Kidney (tissue), 13 donors: ENCODE measurements at regions not wholly inside any gene's neighbourhood (a gene's known extent, or its start where the extent isn't known, plus 50 kb on each side); places are given as distances from the start of the nearest gene placed in this dataset.

ENCODE experiments used
- DNase-seq, 5 donors: peaks; one replicate each; pipeline ENCODE4 v3.0.0-alpha.2; 2013 to 2020
- FAIRE-seq: peaks from 2 replicates; lab custom pipeline; 2012; peaks lifted over from hg19 to GRCh38; lab: Jason Lieb, UNC
- H3K27ac ChIP-seq, 2 donors: one replicate each; pipeline ENCODE4 v1.7.0; 2013; ENCODE audit warnings: low read depth in 2 of 2, low read length in 2 of 2, inconsistent platforms in 1 of 2
- H3K27me3 ChIP-seq: one replicate; pipeline ENCODE4 v1.7.1; 2013; ENCODE audit warnings: low read length, inconsistent platforms; ENCODE audit not compliant: control insufficient read depth, insufficient read depth
- H3K36me3 ChIP-seq, 3 donors: one replicate each; pipeline versions ENCODE4 v1.7.0 to v1.7.1; 2013; ENCODE audit warnings: low read length in 3 of 3, control low read depth in 1 of 3, inconsistent platforms in 1 of 3; ENCODE audit not compliant: insufficient read depth in 3 of 3, control insufficient read depth in 2 of 3
- H3K4me1 ChIP-seq, 3 donors: one replicate each; pipeline versions ENCODE4 v1.7.0 to v1.7.1; 2013; ENCODE audit warnings: low read length in 3 of 3, inconsistent platforms in 1 of 3, low read depth in 1 of 3; ENCODE audit not compliant: control insufficient read depth in 2 of 3, insufficient read depth in 2 of 3
- H3K4me3 ChIP-seq, 3 donors: one replicate each; pipeline versions ENCODE4 v1.7.0 to v1.8.1; 2013; ENCODE audit warnings: low read length in 3 of 3, control low read depth in 1 of 3, inconsistent platforms in 1 of 3
- H3K9ac ChIP-seq, 3 donors: one replicate each; pipeline versions ENCODE4 v1.7.0 to v1.7.1; 2013; ENCODE audit warnings: low read length in 3 of 3, control low read depth in 1 of 3, inconsistent platforms in 1 of 3
- H3K9me3 ChIP-seq, 3 donors: one replicate each; pipeline versions ENCODE4 v1.7.0 to v1.7.1; 2013; ENCODE audit warnings: low read length in 3 of 3, control low read depth in 1 of 3, inconsistent platforms in 1 of 3; ENCODE audit not compliant: control insufficient read depth in 2 of 3, insufficient read depth in 1 of 3
- intact Hi-C: fragments of 100-400 bp; cut with DNase I; formaldehyde crosslinking; loops from one replicate; pipeline ENCODE4 v1.11.1; 2022
- TF ChIP-seq, protein P1 (sequence below): IDR thresholded peaks from 3 replicates; pipeline ENCODE4 v1.5.1; 2012; ENCODE audit warnings: mild to moderate bottlenecking, moderate library complexity, borderline replicate concordance; ENCODE audit not compliant: insufficient read depth; ENCODE audit errors: extremely low read depth
- donor health status: control.
- donor health status: control.
- donor health status: control.
- donor health status: control.
- donor health status: control.
- donor health status: DM: yes; HTN: yes; CAD: no.
- donor health status: Normal renal cell carcinoma (clear cell type).

DNA sequence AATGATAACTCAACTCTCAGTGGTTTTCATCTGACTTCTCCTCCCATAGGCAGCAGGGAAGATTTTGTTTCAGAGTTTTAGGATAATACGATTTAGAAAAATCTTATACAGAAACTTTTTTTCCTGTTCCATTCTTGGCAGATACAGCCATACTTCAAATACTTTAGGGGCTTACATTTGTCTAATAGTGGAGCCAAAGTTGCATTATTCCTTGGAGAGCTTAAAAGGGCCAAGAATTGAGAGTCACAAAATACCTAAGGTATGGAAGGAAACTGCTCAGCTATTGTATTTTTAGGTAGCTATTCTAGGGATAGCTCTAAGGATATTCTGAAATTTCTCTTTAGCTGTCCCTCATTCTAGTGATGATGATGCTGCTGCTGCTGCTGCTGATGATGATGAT lies 132.9 kb upstream of the PTCHD1 start:
- intact Hi-C loops, result no loop called here
- TF ChIP-seq, protein P1, sequence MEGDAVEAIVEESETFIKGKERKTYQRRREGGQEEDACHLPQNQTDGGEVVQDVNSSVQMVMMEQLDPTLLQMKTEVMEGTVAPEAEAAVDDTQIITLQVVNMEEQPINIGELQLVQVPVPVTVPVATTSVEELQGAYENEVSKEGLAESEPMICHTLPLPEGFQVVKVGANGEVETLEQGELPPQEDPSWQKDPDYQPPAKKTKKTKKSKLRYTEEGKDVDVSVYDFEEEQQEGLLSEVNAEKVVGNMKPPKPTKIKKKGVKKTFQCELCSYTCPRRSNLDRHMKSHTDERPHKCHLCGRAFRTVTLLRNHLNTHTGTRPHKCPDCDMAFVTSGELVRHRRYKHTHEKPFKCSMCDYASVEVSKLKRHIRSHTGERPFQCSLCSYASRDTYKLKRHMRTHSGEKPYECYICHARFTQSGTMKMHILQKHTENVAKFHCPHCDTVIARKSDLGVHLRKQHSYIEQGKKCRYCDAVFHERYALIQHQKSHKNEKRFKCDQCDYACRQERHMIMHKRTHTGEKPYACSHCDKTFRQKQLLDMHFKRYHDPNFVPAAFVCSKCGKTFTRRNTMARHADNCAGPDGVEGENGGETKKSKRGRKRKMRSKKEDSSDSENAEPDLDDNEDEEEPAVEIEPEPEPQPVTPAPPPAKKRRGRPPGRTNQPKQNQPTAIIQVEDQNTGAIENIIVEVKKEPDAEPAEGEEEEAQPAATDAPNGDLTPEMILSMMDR, result no peak
- no peaks in the 10 kb centered on the region for H3K36me3 ChIP-seq
- H3K9me3 ChIP-seq, result no peaks in the 10 kb centered on the region
- H3K27me3 ChIP-seq, result no peaks in the 10 kb centered on the region
- no peak overlapping the region for H3K4me3 ChIP-seq
- no peak overlapping the region for H3K27ac ChIP-seq
- no peak for FAIRE-seq
- no peaks in the 10 kb centered on the region for H3K4me1 ChIP-seq
- H3K9ac ChIP-seq, result no peak overlapping the region
- DNase-seq, result no peak

GRCh38 chrX:23202326-23202725 lies 132.3 kb upstream of the PTCHD1 start:
- no peak for FAIRE-seq
- DNase-seq, result no peak
- Histone ChIP-seq H3K27me3 (no peaks in the 10 kb centered on the region), H3K4me3 (no peak overlapping the region), H3K9me3 (no peaks in the 10 kb centered on the region), H3K9ac (no peak overlapping the region), H3K36me3 (no peaks in the 10 kb centered on the region), H3K4me1 (no peaks in the 10 kb centered on the region), H3K27ac (no peak overlapping the region)
- TF ChIP-seq, protein P1, result no peak
- intact Hi-C loops, result no loop called here

DNA sequence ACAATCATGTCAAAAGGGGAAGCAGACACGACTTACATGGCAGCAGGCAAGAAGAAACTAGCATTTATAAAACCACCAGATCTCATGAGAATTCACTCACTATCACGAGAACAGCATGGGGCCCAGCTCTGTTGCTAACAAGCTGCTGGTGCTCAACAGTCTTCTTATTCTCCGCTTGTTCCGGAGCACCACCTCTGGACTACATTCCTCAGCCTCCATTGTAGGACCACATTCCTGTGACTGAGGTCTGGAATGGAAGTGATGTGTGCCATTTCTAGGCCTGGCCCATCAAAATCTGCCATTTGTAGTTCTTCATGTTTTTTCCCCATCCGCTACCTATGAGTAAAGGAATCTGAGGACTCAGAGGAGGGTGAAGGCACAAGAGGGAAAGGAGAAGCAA lies 111.5 kb upstream of the PTCHD1 start:
- H3K4me3 ChIP-seq, result no peak overlapping the region
- intact Hi-C loops, result no loop called here
- no peak for DNase-seq

GRCh38 chrX:23228454-23228853 lies 106.2 kb upstream of the PTCHD1 start:
- intact Hi-C loops, result no loop called here
- Histone ChIP-seq H3K4me1 (no peaks in the 10 kb centered on the region), H3K27me3 (no peaks in the 10 kb centered on the region), H3K9ac (no peak overlapping the region), H3K27ac (no peak overlapping the region), H3K4me3 (peak overlapping the region in 1 of 3 donors; percentile 29), H3K36me3 (no peaks in the 10 kb centered on the region), H3K9me3 (no peaks in the 10 kb centered on the region)
- peak in 2 of 5 donors; percentile 20 for DNase-seq
- no peak for FAIRE-seq
- TF ChIP-seq, protein P1, result no peak

More for the DNA sequence above, 111.5 kb upstream of the PTCHD1 start:
- Histone ChIP-seq H3K27me3 (no peaks in the 10 kb centered on the region), H3K4me1 (no peaks in the 10 kb centered on the region), H3K9ac (no peak overlapping the region), H3K27ac (no peak overlapping the region), H3K36me3 (no peaks in the 10 kb centered on the region), H3K9me3 (no peaks in the 10 kb centered on the region)
- FAIRE-seq, result no peak
- TF ChIP-seq, protein P1, result no peak
